G401 (cell line): ENCODE measurements at regions not wholly inside any gene's neighbourhood (a gene's known extent, or its start where the extent isn't known, plus 50 kb on each side); places are given as distances from the start of the nearest gene placed in this dataset.
"Not testable (repeated sequence)": the region's sequence is repeated elsewhere in the genome, so short reads cannot be mapped to it uniquely, and the experiment has no call there.

Experiments
- DNase-seq: peaks from one replicate; pipeline ENCODE4 v3.0.0-alpha.2; 2015; ENCODE audit warnings: low spot score
- in situ Hi-C: cut with HindIII; loops from 2 replicates; pipeline ENCODE4 v1.10.0; 2016; ENCODE audit warnings: low sequenced_read_pairs, mixed read lengths

DNA sequence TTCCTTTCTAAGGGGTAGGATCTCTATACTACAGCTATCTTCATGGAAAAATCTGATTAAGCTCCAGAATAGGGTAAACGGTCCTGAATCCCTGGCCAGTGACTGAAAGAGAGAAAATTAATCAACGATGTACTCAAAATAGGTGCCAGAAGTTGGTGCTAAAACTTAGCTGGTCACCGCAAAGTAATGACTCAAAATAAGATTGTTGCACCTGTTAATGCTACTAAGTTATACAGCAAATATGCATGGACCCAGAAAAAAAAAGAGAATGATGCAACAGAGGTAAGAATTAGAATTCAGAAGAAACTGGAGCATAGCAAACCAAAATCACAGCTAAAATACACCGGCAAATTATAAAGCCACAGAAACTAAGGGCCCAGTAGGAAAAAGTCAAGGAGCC, 239.7 kb upstream of the FAM241A start:
- in situ Hi-C loops: no loop called here
- no peak for DNase-seq

DNA sequence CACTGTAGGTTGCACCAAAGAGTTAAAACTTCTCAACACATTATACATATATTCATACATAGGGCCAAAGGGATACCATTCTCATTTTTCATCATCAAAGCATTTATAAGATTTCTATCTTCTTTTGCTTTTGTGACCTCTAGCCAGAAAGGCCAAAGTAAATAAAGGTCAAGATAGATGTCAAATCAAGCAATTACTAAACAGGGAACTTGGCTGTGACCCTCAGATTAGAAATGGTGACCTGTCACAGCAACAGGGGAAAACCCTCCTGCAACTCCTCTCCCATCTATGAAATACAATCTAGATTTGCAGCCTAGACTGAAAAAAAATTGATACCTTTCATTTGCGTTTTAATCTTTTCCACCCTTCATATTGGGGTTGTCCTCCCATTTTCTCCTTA, 225.6 kb upstream of the FAM241A start:
- in situ Hi-C loops: no loop called here
- DNase-seq: no peak

- in situ Hi-C loops: no loop called here
- no peak for DNase-seq
Measured at GRCh38 chr4:111921714-111922113, 223.5 kb upstream of the FAM241A start.

DNA sequence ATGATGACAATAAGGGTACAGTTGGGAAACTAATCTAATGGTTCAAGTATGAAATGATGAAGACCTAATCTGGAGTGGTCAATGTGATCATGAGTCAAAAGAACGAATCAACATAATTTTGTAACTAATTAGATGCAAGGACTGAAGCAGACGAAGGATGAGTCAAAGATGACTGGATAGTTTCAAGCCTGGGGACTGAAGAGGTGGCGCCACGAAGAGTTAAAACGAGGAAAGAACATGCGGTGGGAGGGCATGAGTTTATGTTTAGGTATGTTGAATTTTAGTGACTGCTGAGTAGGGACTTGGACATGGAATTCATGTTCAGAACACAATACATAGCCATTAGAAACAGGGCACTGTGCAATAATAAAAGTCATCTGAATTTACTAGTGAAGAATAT, 221.5 kb upstream of the FAM241A start:
- in situ Hi-C loops: no loop called here
- no peak for DNase-seq

GRCh38 chr4:111924696-111925095, 220.6 kb upstream of the FAM241A start:
- in situ Hi-C loops: no loop called here

DNA sequence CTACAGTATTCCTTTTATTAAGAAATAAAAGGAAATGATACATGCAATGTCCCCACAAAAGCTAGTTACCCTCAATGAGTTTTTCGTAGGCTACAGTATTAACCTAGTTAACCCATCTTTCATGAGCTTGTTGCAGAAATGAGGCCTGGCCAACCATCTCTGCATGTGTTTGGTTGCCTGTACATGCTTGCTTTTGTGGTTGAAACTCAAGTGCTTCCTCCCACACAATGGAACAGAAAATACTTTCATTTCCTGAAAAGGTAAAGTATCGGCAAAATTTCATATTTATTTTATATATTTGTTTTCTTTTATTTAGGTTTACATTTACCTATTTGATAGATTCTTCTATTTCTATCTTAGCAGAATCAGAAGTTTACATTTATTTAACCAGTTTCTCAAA, 214.6 kb upstream of the FAM241A start:
- in situ Hi-C loops: no loop called here
- DNase-seq: no peak

More at GRCh38 chr4:111924696-111925095, 220.6 kb upstream of the FAM241A start:
- no peak for DNase-seq

- in situ Hi-C loops: no loop called here
- DNase-seq: no peak
Measured at GRCh38 chr4:111933703-111934102, 211.6 kb upstream of the FAM241A start.

DNA sequence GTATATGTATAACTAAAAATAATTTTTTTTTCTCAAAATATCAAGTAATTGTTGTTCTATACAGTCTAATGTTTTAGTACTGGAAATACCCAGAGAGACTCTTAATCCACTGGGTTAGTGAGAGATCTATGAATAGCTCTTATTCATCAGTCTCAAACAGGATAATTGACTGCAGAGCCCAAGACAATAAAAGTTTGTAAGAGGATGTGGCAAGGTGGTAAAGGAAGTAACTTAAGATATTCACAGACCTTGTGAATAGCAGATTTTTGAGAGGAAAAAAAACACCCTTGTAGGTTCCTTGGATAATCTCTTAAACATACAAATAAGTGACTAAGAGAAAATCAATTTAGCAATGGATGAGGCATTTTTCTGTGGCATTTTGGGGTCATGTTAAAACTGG, 210.9 kb upstream of the FAM241A start:
- no peak for DNase-seq
- in situ Hi-C loops: no loop called here

DNA sequence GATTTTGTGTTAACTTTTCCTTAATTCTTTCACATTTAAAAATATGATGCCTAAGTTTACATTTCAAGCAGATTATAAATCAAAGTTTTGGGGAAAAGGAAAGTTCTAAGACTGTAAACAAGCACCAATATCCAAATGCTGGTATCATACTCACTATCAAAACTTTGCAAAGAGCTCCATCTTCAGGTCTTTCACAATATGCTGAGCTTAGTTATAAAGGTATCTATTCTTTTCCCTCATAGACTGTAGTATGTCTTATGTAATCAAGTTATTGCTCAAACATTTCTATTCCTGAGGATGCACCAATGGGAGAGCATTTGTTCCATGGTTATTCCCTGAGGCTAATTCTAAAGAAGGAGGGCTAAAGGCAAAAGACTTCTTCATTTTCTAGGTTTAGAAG, 207.9 kb upstream of the FAM241A start:
- DNase-seq: peak; percentile 18
- in situ Hi-C loops: no loop called here

DNA sequence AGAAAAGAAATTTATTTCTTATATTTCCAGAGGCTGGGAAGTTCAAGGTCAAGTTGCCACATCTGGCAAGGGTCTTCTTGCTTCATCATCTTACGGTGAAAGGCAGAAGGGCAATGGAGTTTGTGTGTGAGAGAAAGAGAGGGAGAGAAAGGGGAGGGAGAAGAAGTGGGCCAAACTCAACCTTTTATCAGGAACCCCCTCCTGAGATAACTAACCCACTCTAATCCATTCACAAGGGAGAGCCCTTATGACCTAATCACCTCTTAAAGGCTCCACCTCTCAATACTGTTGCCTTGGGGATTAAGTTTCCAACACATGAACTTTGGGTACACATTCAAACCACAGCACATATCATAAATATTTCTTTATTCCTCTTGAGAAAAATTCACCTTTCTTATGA, 203.3 kb upstream of the FAM241A start:
- DNase-seq: no peak
- in situ Hi-C loops: no loop called here

DNA sequence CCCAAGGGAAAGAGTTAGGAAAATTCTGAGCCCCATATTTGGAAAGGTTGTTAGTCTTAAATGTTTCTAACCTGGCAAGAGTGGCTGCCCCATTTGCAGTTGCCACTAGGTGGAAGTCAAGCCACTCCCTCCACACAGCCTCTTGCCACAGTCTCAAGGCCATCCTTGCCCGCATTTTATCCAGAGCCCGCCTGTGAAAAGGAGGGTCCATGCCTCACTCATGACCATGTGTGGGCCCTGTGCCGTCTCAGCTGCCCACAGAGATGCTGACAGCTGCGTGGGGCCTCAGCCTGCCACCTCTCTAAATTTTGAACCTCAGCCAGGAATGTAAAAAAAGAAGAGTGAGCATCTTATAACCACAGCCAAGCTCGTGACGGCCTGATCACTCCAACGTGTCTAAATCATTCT, 201.5 kb upstream of the FAM241A start:
- in situ Hi-C loops: no loop called here
- peak; percentile 12 for DNase-seq

DNA sequence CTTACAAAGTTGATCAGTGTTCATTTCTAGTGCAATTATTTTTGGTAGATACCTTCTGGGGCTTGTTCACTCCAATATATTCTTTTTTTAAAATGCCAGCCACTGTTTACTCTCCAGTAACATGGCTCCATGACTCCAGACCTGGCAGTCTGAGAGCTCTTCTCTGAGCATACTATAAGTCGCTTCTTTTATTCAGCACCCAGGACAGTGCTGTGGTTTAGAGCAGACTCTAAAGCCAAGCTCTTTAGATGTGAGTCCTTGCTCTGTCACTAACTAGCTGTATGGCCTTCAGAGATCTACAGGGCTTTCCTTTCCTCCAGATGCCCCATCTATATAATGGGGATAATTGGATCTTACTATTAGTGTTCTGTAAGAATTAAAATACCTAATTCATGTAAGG, 200.2 kb upstream of the FAM241A start:
- DNase-seq: no peak
- in situ Hi-C loops: no loop called here

DNA sequence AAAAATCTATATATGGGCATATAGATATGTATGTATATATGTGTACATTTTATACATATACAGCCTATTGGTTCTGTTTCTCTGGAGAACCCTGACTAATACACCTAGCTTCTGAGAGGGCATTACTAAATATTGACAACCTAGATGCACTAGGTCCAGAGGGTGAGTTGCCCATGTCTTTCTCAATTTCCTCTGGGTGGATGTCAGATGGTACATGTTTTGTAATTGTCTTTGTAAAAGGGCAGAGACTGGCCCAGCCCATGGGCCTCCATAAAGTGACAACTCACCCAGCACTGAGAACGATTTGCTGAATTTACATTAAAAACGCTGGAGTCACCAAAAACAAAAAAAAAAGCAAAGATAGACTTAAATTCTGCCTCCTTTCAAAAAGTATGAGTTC, 198.5 kb upstream of the FAM241A start:
- DNase-seq: no peak
- in situ Hi-C loops: no loop called here

- in situ Hi-C loops: no loop called here
Measured at GRCh38 chr4:111952688-111953087, 192.6 kb upstream of the FAM241A start.

DNA sequence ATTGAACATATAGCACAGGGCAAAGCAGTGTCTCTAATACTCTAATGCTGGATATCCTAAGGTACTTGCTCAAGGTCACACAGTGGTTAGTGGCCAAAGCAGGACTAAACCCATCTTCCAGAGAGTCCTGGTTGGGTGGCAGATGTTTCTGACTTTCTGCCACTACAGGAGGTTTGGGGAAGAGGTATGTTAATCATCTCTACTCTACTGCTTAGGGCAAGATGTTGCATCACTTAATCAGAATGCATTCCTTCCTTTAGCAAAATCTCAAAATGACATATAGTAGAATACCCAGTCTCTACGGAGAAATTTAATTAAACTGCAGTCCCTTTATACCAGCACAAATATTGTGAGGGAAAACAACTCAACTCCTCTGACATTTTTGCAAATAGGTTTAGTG, 190.7 kb upstream of the FAM241A start:
- DNase-seq: no peak
- in situ Hi-C loops: no loop called here

More at GRCh38 chr4:111952688-111953087, 192.6 kb upstream of the FAM241A start:
- DNase-seq: no peak

DNA sequence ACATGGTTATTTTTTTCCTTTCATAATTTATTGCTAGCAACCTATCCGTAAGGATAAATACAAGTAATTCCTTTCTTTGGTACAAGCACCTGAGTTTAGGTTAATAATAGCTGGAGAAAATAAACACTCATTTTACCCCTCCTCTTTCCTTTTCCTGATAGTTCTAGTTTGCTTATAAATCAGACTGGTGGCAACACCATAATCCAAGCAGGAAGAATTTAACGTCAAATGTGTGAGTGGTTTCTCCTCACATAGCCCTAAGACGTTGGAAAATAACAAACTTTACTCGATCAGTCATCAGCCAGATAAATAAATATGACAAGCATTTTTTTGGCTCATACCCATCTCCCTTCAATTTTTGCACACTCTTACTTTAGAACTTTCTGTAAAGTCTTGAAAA, 190.3 kb upstream of the FAM241A start:
- in situ Hi-C loops: no loop called here
- DNase-seq: no peak

GRCh38 chr4:111957116-111957515, 188.1 kb upstream of the FAM241A start:
- DNase-seq: no peak
- in situ Hi-C loops: no loop called here

- in situ Hi-C loops: no loop called here
Measured at GRCh38 chr4:111957997-111958396, 187.3 kb upstream of the FAM241A start.

GRCh38 chr4:111959222-111959621, 186.0 kb upstream of the FAM241A start:
- in situ Hi-C loops: no loop called here
- DNase-seq: no peak

More at GRCh38 chr4:111957997-111958396, 187.3 kb upstream of the FAM241A start:
- DNase-seq: no peak

GRCh38 chr4:111960241-111960667, 185.0 kb upstream of the FAM241A start:
- no peak for DNase-seq
- in situ Hi-C loops: no loop called here

GRCh38 chr4:111961026-111961425, 184.2 kb upstream of the FAM241A start:
- in situ Hi-C loops, DNase-seq: not testable (repeated sequence)

DNA sequence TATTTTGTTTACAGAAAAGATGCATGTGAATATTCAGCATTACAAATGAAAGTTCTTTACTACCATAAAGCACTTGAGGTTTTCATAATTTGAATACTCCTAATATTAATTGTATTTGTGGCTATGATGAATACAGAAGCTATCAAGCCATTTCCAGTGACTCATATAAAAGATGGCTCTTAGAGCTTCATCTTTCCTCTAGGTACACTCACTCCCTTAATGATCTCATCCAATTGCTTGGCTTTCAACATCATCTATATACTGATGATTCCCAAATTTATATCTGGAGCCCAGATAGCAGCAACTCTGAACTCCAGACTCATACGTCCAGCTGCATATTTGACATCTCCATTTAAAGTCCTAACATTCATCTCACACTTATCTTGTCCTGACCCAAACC, 183.4 kb upstream of the FAM241A start:
- no peak for DNase-seq
- in situ Hi-C loops: no loop called here
